Upper lobe of right lung (tissue), 1 donor: ENCODE measurements at regions not wholly inside any gene's neighbourhood (a gene's known extent, or its start where the extent isn't known, plus 50 kb on each side); places are given as distances from the start of the nearest gene placed in this dataset.

Experiments
- ATAC-seq: fragments of 200-7000 bp; cut with Tn5 transposase; one replicate; pipeline ENCODE4 v1.9.1; 2020; ENCODE audit warnings: mild to moderate bottlenecking, moderate library complexity
- DNase-seq: peaks from one replicate; pipeline ENCODE4 v3.0.0-alpha.2; 2020
- H3K27ac ChIP-seq: fragments of 200-600 bp; one replicate; pipeline ENCODE4 v1.8.0; 2022
- H3K27me3 ChIP-seq: fragments of 200-600 bp; one replicate; pipeline ENCODE4 v1.8.0; 2022; ENCODE audit warnings: mild to moderate bottlenecking
- H3K36me3 ChIP-seq: fragments of 200-600 bp; one replicate; pipeline ENCODE4 v1.8.0; 2022
- H3K4me1 ChIP-seq: fragments of 200-600 bp; one replicate; pipeline ENCODE4 v1.8.0; 2022
- H3K4me3 ChIP-seq: fragments of 200-600 bp; one replicate; pipeline ENCODE4 v1.8.0; 2022; ENCODE audit warnings: mild to moderate bottlenecking
- H3K9me3 ChIP-seq: fragments of 200-600 bp; one replicate; pipeline ENCODE4 v1.8.0; 2022
- CTCF ChIP-seq: fragments of 200-600 bp; IDR thresholded peaks from one replicate; pipeline ENCODE4 v1.8.0; 2022; ENCODE audit warnings: antibody characterized with exemption
- intact Hi-C: fragments of 100-400 bp; cut with DNase I; formaldehyde crosslinking; loops from one replicate; pipeline ENCODE4 v1.11.0; 2022
- donor health status: DM: no; HTN: yes; CAD: no; lungs with severe emphysema.

DNA sequence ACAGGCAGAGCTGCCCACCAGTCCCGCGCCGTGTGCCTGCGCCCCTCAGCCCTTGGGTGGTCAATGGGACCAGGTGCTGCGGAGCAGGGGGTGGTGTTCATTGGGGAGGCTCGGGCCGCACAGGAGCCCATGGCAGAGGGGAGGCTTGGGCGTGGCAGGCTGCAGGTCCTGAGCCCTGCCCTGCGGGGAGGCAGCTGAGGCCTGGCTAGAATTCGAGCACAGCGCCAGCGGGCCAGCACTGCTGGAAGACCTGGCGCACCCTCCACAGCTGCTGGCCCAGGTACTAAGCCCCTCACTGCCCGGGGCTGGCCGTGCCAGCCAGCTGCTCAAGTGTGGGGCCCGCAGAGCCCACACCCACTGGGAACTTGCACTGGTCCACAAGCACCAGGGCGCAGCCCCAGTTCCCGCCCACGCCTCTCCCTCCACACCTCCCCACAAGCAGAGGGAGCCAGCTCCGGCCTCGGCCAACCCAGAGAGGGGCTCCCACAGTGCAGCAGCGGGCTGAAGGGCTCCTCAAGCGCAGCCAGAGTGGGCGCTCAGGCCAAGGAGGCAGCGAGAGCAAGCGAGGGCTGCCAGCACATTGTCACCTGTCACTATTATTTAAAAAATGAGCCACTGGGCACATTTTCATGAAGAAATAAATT, 645.8 kb downstream of the CENPC start:
- DNase-seq (no peak), ATAC-seq (no peak)
- intact Hi-C loops, result no loop called here
- Histone ChIP-seq H3K4me3 (no peak overlapping the region), H3K4me1 (no peaks in the 10 kb centered on the region), H3K27ac (no peak overlapping the region), H3K9me3 (no peaks in the 10 kb centered on the region), H3K36me3 (no peaks in the 10 kb centered on the region), H3K27me3 (no peaks in the 10 kb centered on the region)
- TF ChIP-seq CTCF, result no peak

GRCh38 chr4:66893807-66894206, 651.5 kb downstream of the CENPC start:
- DNase-seq, result no peak
- intact Hi-C loops, result no loop called here
- Histone ChIP-seq H3K4me3 (no peak overlapping the region), H3K27me3 (no peaks in the 10 kb centered on the region), H3K9me3 (no peaks in the 10 kb centered on the region), H3K27ac (no peak overlapping the region), H3K36me3 (no peaks in the 10 kb centered on the region), H3K4me1 (no peaks in the 10 kb centered on the region)
- no peak for ATAC-seq
- no peak for TF ChIP-seq CTCF

DNA sequence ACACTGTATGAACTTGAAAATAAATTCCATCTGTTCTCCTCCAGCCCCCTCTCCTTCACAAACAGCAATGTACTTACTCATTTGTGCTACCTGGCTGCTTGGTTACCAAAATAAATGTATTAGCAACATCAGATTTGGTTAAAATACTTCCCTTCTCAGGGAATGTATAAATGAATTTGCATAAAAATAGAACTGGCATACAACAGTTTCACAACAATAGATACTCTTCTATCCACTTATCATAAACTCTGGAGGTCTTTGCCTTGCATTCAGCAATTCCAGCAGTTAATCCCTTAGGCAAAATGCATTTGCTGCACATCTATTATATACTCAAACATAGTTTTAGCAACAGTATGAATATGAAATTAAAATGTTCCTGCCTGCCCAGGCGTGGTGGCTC, 658.2 kb downstream of the CENPC start:
- Histone ChIP-seq H3K36me3 (no peaks in the 10 kb centered on the region), H3K27ac (no peak overlapping the region), H3K9me3 (no peaks in the 10 kb centered on the region), H3K4me1 (no peaks in the 10 kb centered on the region), H3K27me3 (no peaks in the 10 kb centered on the region), H3K4me3 (no peak overlapping the region)
- TF ChIP-seq CTCF, result no peak
- DNase-seq (no peak), ATAC-seq (no peak)
- intact Hi-C loops, result no loop called here

- H3K27me3 ChIP-seq, result no peaks in the 10 kb centered on the region
- H3K4me3 ChIP-seq, result no peak overlapping the region
- intact Hi-C loops, result no loop called here
- H3K27ac ChIP-seq, result no peak overlapping the region
- no peaks in the 10 kb centered on the region for H3K4me1 ChIP-seq
- H3K36me3 ChIP-seq, result no peaks in the 10 kb centered on the region
- ATAC-seq (no peak), DNase-seq (no peak)
- H3K9me3 ChIP-seq, result no peaks in the 10 kb centered on the region
- TF ChIP-seq CTCF, result no peak
Measured at GRCh38 chr4:66885501-66886165, 659.7 kb downstream of the CENPC start.

DNA sequence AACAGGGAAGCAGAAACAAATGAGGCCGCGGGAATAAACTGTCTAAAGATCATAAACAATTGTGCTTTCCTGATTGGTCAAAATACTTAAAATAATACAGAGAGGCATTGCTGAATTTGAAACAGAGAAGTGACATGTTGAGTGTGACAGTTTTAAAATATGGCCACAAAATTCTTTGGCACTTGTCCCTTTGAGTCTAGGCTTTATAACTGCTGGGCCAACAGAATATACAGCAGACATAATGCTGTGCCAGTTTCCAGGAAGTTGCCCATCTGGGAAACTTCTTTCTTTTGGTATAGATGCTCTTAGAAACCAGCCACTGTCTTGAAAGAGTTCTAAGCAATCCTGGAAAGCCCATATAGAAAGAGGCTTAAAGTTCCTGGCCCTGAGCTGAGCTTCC, 668.4 kb downstream of the CENPC start:
- no peak for TF ChIP-seq CTCF
- intact Hi-C loops, result no loop called here
- ATAC-seq (no peak), DNase-seq (no peak)
- Histone ChIP-seq H3K4me3 (no peak overlapping the region), H3K27ac (no peak overlapping the region), H3K27me3 (no peaks in the 10 kb centered on the region), H3K9me3 (no peaks in the 10 kb centered on the region), H3K4me1 (no peaks in the 10 kb centered on the region), H3K36me3 (no peaks in the 10 kb centered on the region)
